ENCODE measurements at regions not wholly inside any gene's neighbourhood (a gene's known extent, or its start where the extent isn't known, plus 50 kb on each side); places are given as distances from the start of the nearest gene placed in this dataset.

GRCh38 chr12:92210071-92210470 is 64.4 kb upstream of the BTG1 start:
- no peak for DNase-seq

- DNase-seq, result peak; percentile 15
Measured at GRCh38 chr12:92208613-92209121, 63.0 kb upstream of the BTG1 start.

- no peak for DNase-seq
Measured at GRCh38 chr12:92206596-92206995, 61.0 kb upstream of the BTG1 start.

- DNase-seq, result no peak
Measured at GRCh38 chr12:92206011-92206410, 60.4 kb upstream of the BTG1 start.

- no peak for DNase-seq
Measured at GRCh38 chr12:92199819-92200576, 54.4 kb upstream of the BTG1 start.

GRCh38 chr12:92197815-92198214 is 52.2 kb upstream of the BTG1 start:
- no peak for DNase-seq

GRCh38 chr12:92196368-92196767 is 50.7 kb upstream of the BTG1 start:
- DNase-seq, result no peak
